Caco-2 (cell line): ENCODE measurements at regions not wholly inside any gene's neighbourhood (a gene's known extent, or its start where the extent isn't known, plus 50 kb on each side); places are given as distances from the start of the nearest gene placed in this dataset.
A peak's percentile ranks its signal among the peaks of the same experiment; 100 is the strongest.

ENCODE experiments used
- BruUV-seq: library from RNA; stranded (reverse); fragments of 400-500 nt; replicated peaks from 2 replicates; lab custom pipeline; 2021; lab: Mats Ljungman, UMichigan
- CTCF ChIA-PET: fragments of 300-600 bp; sonication (Branson Sonifier 250); formaldehyde crosslinking; loops from one replicate; lab custom pipeline; 2022; ENCODE audit warnings: antibody characterized with exemption; lab: Charles Lee
- POLR2A ChIA-PET: fragments of 300-600 bp; sonication (Branson Sonifier 250); formaldehyde crosslinking; loops from one replicate; lab custom pipeline; 2022; ENCODE audit warnings: antibody characterized with exemption; lab: Charles Lee
- DNase-seq, 2 experiments: peaks; one replicate each; pipeline versions ENCODE4 v3.0.0 to v3.0.0-alpha.2; 2020 to 2022
- H3K27me3 ChIP-seq: replicated peaks from 2 replicates; pipeline ENCODE4 v1.6.0; 2011; ENCODE audit warnings: low read length; ENCODE audit not compliant: control insufficient read depth, insufficient read depth
- H3K36me3 ChIP-seq: 2 replicates; pipeline ENCODE4 v1.5.1; 2011; ENCODE audit warnings: low read length; ENCODE audit not compliant: control insufficient read depth, insufficient read depth
- H3K4me1 ChIP-seq: fragments of 250-450 bp; sonication (Bioruptor Pico); 2 replicates; pipeline ENCODE4 v1.5.1; 2020; ENCODE audit warnings: mild to moderate bottlenecking
- H3K4me3 ChIP-seq: 2 replicates; pipeline ENCODE4 v1.5.1; 2011; ENCODE audit warnings: low read depth, mild to moderate bottlenecking, control low read depth, low read length
- H3K9me3 ChIP-seq: fragments of 250-450 bp; sonication (Bioruptor Pico); 2 replicates; pipeline ENCODE4 v1.5.1; 2020; ENCODE audit warnings: mild to moderate bottlenecking, moderate library complexity
- H3K27ac Mint-ChIP-seq: one replicate; pipeline ENCODE4 v1.8.0; 2022; ENCODE audit warnings: mixed read lengths; ENCODE audit not compliant: unreplicated experiment
- H3K27me3 Mint-ChIP-seq: one replicate; pipeline ENCODE4 v1.8.0; 2022; ENCODE audit warnings: mixed read lengths; ENCODE audit not compliant: insufficient read depth, unreplicated experiment
- H3K36me3 Mint-ChIP-seq: one replicate; pipeline ENCODE4 v1.8.0; 2022; ENCODE audit warnings: mild to moderate bottlenecking, mixed read lengths; ENCODE audit not compliant: insufficient read depth, unreplicated experiment
- H3K4me1 Mint-ChIP-seq: one replicate; pipeline ENCODE4 v1.8.0; 2022; ENCODE audit warnings: low read depth, mixed read lengths; ENCODE audit not compliant: unreplicated experiment
- H3K4me3 Mint-ChIP-seq: one replicate; pipeline ENCODE4 v1.8.0; 2022; ENCODE audit warnings: mild to moderate bottlenecking, moderate library complexity, mixed read lengths; ENCODE audit not compliant: unreplicated experiment
- H3K9me3 Mint-ChIP-seq: one replicate; pipeline ENCODE4 v1.8.0; 2022; ENCODE audit warnings: mixed read lengths; ENCODE audit not compliant: unreplicated experiment
- intact Hi-C: fragments of 100-400 bp; cut with micrococcal nuclease; formaldehyde crosslinking; loops from one replicate; pipeline ENCODE4 v1.10.0; 2022; ENCODE audit not compliant: unreplicated experiment
- TF ChIP-seq, protein P1 (sequence below), 2 experiments: fragments of 200-600 bp in 1 of 2; IDR thresholded peaks; 1 replicate in 1 of 2; 2 replicates in 1 of 2; pipeline versions ENCODE4 v1.5.1 to v1.8.0; 2011 to 2022; ENCODE audit warnings: antibody characterized with exemption in 1 of 2, control low read depth in 1 of 2, inconsistent platforms in 1 of 2, low read depth in 1 of 2, low read length in 1 of 2, mild to moderate bottlenecking in 1 of 2, moderate library complexity in 1 of 2; ENCODE audit not compliant: insufficient read depth in 1 of 2, severe bottlenecking in 1 of 2, unreplicated experiment in 1 of 2

DNA sequence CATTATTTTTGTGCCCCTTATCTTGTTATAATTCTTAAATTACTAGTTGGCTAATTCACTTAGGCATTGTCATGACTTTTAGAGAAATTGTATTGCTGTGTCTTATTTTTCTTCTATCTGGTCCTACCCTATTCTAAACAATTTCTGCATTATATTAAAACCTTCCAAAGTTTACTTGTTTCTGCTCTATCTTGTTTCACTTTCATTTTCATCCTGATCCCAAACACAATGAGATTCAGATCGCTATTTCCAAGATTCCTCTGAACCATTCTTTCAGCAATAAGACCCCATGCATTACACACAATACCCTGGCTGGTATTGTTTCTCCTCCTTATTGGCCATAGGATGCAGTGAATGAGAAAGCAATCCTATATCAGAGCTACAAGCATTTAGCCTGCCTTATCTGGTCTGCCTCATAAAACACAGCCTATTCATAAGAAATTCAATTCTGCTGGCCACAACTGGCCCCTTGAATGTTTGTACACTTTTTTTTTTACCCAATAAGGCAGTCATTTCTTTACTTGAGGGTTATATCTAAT lies 69.9 kb upstream of the POU3F2 start:
- BruUV-seq = no TSS peak
- TF ChIP-seq, protein P1, sequence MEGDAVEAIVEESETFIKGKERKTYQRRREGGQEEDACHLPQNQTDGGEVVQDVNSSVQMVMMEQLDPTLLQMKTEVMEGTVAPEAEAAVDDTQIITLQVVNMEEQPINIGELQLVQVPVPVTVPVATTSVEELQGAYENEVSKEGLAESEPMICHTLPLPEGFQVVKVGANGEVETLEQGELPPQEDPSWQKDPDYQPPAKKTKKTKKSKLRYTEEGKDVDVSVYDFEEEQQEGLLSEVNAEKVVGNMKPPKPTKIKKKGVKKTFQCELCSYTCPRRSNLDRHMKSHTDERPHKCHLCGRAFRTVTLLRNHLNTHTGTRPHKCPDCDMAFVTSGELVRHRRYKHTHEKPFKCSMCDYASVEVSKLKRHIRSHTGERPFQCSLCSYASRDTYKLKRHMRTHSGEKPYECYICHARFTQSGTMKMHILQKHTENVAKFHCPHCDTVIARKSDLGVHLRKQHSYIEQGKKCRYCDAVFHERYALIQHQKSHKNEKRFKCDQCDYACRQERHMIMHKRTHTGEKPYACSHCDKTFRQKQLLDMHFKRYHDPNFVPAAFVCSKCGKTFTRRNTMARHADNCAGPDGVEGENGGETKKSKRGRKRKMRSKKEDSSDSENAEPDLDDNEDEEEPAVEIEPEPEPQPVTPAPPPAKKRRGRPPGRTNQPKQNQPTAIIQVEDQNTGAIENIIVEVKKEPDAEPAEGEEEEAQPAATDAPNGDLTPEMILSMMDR (IDR thresholded peaks at IDR 0.05; ENCODE audit: insufficient read depth in 1 of 2, low read depth in 1 of 2, low read length in 1 of 2, severe bottlenecking in 1 of 2, unreplicated experiment in 1 of 2) = no peak
- Histone ChIP-seq H3K4me3 (no peak overlapping the region), H3K27me3 (no peaks in the 10 kb centered on the region), H3K4me1 (no peaks in the 10 kb centered on the region), H3K36me3 (no peaks in the 10 kb centered on the region), H3K9me3 (no peaks in the 10 kb centered on the region)
- Mint-ChIP-seq H3K27ac (no peak overlapping the region), H3K4me3 (no peak overlapping the region), H3K9me3 (no peaks in the 10 kb centered on the region), H3K27me3 (peaks cover 8% of the 10 kb centered on the region), H3K4me1 (no peaks in the 10 kb centered on the region), H3K36me3 (no peaks in the 10 kb centered on the region)
- no peak for DNase-seq
- CTCF ChIA-PET = no interaction called here
- intact Hi-C loops = no loop called here
- POLR2A ChIA-PET = no interaction called here

DNA sequence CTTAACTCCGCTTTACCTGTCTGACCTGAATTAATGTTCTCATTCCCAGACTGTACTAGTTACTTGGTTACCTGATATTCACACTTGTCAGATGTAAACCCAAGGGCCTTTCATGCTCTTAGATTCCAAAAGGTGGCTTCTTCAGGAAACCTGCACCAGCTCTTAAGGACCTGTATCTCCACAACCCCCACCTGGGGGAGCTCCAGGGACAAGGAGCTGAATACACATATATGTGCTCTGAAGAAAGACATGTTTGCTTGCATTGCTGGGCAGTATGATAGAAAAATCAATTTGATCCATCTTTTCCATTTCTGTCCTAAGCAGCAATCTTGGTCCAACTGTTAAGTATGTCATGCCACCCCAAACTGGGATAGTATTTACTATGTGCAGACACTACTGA lies 64.8 kb upstream of the POU3F2 start:
- Histone ChIP-seq H3K4me3 (no peak overlapping the region), H3K9me3 (no peaks in the 10 kb centered on the region), H3K27me3 (no peaks in the 10 kb centered on the region), H3K36me3 (no peaks in the 10 kb centered on the region), H3K4me1 (no peaks in the 10 kb centered on the region)
- ChIA-PET POLR2A (no interaction called here), CTCF (interaction anchor here (0.6 to 1.6 kb wide), 6 partner anchors 64 to 350 kb away, joined by 3 to 13 read pairs (median 7); partner anchors contain the start of gene POU3F2)
- H3K27ac Mint-ChIP-seq = no peak overlapping the region
- H3K9me3 Mint-ChIP-seq = no peaks in the 10 kb centered on the region
- intact Hi-C loops = loop anchor here (1.0 kb wide), 3 partner anchors 70 to 350 kb away; no protein-coding TSS in a partner anchor
- TF ChIP-seq, protein P1 (IDR thresholded peaks at IDR 0.05; ENCODE audit: insufficient read depth in 1 of 2, low read depth in 1 of 2, low read length in 1 of 2, severe bottlenecking in 1 of 2, unreplicated experiment in 1 of 2) = peak; percentile 27 to 68
- no peak overlapping the region for H3K4me3 Mint-ChIP-seq
- no peaks in the 10 kb centered on the region for H3K4me1 Mint-ChIP-seq
- no TSS peak for BruUV-seq
- peak; percentile 52 to 66 for DNase-seq
- peaks cover 13% of the 10 kb centered on the region for H3K27me3 Mint-ChIP-seq
- peaks cover 6% of the 10 kb centered on the region for H3K36me3 Mint-ChIP-seq

DNA sequence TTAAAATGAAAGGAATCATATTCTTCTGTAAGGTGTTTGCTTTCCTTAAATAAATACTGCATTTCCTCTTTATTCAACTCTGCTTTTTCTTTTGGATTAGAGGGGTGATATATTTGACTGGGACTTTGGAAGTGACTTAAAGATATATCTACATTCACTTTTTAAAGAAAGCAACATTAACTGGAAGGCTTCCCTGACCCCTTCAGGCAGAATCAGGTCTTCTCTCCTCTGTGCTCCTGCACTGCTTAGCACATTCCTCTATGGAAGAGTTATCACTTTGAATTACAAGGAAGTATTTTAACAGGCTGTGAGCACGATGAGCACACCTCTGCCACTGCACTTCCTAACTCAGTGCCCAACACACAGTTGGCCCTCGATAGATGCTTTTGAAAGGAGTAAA lies 59.2 kb upstream of the POU3F2 start:
- H3K36me3 Mint-ChIP-seq = peaks cover 6% of the 10 kb centered on the region
- Histone ChIP-seq H3K9me3 (no peaks in the 10 kb centered on the region), H3K4me1 (no peaks in the 10 kb centered on the region), H3K36me3 (no peaks in the 10 kb centered on the region), H3K4me3 (no peak overlapping the region), H3K27me3 (no peaks in the 10 kb centered on the region)
- H3K9me3 Mint-ChIP-seq = no peaks in the 10 kb centered on the region
- H3K27ac Mint-ChIP-seq = no peak overlapping the region
- peaks cover 23% of the 10 kb centered on the region for H3K27me3 Mint-ChIP-seq
- ChIA-PET POLR2A (no interaction called here), CTCF (interaction anchor here (0.5 kb wide), 1 partner anchor 9 kb away, joined by 6 read pairs; no protein-coding TSS in a partner anchor)
- BruUV-seq = no TSS peak
- H3K4me1 Mint-ChIP-seq = peaks cover 8% of the 10 kb centered on the region
- intact Hi-C loops = no loop called here
- H3K4me3 Mint-ChIP-seq = no peak overlapping the region
- TF ChIP-seq, protein P1 (IDR thresholded peaks at IDR 0.05; ENCODE audit: insufficient read depth in 1 of 2, low read depth in 1 of 2, low read length in 1 of 2, severe bottlenecking in 1 of 2, unreplicated experiment in 1 of 2) = no peak
- no peak for DNase-seq
